BE2C (cell line): ENCODE measurements at regions not wholly inside any gene's neighbourhood (a gene's known extent, or its start where the extent isn't known, plus 50 kb on each side); places are given as distances from the start of the nearest gene placed in this dataset.

ENCODE experiments used
- DNase-seq: peaks from one replicate; pipeline ENCODE4 v3.0.0-alpha.2; 2020
- H3K27me3 ChIP-seq: fragments of 250-450 bp; sonication (Bioruptor Pico); 2 replicates; pipeline ENCODE4 v1.5.1; 2020; ENCODE audit warnings: mild to moderate bottlenecking
- H3K36me3 ChIP-seq: fragments of 250-450 bp; sonication (Bioruptor Pico); 2 replicates; pipeline ENCODE4 v1.5.1; 2020; ENCODE audit warnings: mild to moderate bottlenecking
- H3K4me1 ChIP-seq: fragments of 250-450 bp; sonication (Bioruptor Pico); 2 replicates; pipeline ENCODE4 v1.5.1; 2020
- H3K4me3 ChIP-seq: 2 replicates; pipeline ENCODE4 v1.5.1; 2011; ENCODE audit warnings: low read depth, low read length
- H3K9me3 ChIP-seq: fragments of 250-450 bp; sonication (Bioruptor Pico); 2 replicates; pipeline ENCODE4 v1.5.1; 2020
- CTCF ChIP-seq: IDR thresholded peaks from 2 replicates; pipeline ENCODE4 v1.5.1; 2012; ENCODE audit warnings: mild to moderate bottlenecking, low read depth, low read length

- H3K4me3 ChIP-seq, result no peak overlapping the region
- no peaks in the 10 kb centered on the region for H3K36me3 ChIP-seq
- DNase-seq, result no peak
- no peak for TF ChIP-seq CTCF
- no peaks in the 10 kb centered on the region for H3K27me3 ChIP-seq
- peaks cover 13% of the 10 kb centered on the region for H3K4me1 ChIP-seq
- H3K9me3 ChIP-seq, result no peaks in the 10 kb centered on the region
Measured at GRCh38 chr11:91788764-91789163, 435.9 kb upstream of the FAT3 start.

DNA sequence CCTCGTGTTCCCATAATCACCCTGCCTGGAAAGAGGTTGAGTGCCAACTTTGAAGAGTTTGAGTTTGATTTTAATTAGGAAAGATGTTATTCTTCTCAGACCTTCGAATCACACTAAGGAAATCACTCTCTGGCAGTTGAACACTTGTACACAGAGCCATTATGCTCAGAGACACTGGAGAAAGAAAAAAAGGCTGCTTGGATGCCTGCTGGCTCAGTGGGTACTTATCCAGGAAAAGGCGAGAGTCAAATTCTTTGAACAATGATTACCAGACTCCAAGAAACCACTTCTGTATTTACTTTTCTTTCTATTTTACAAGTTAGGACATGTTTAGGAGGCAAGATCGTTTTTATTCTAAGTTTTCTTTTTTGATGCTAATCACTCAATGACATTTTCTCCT, 438.5 kb upstream of the FAT3 start:
- H3K27me3 ChIP-seq, result no peaks in the 10 kb centered on the region
- TF ChIP-seq CTCF, result no peak
- H3K36me3 ChIP-seq, result no peaks in the 10 kb centered on the region
- H3K9me3 ChIP-seq, result no peaks in the 10 kb centered on the region
- DNase-seq, result no peak
- peaks cover 17% of the 10 kb centered on the region for H3K4me1 ChIP-seq
- H3K4me3 ChIP-seq, result no peak overlapping the region

GRCh38 chr11:91783173-91783572, 441.4 kb upstream of the FAT3 start:
- no peak for TF ChIP-seq CTCF
- H3K4me1 ChIP-seq, result peaks cover 4% of the 10 kb centered on the region
- no peak for DNase-seq
- no peaks in the 10 kb centered on the region for H3K9me3 ChIP-seq
- H3K36me3 ChIP-seq, result no peaks in the 10 kb centered on the region
- H3K27me3 ChIP-seq, result no peaks in the 10 kb centered on the region
- no peak overlapping the region for H3K4me3 ChIP-seq

GRCh38 chr11:91778758-91779157, 445.9 kb upstream of the FAT3 start:
- H3K27me3 ChIP-seq, result no peaks in the 10 kb centered on the region
- H3K36me3 ChIP-seq, result no peaks in the 10 kb centered on the region
- no peak for DNase-seq
- 0 out of 2 replicates have a peak, but pooled peaks cover 2% of the 10 kb centered on the region for H3K9me3 ChIP-seq
- no peak for TF ChIP-seq CTCF
- H3K4me3 ChIP-seq, result no peak overlapping the region
- H3K4me1 ChIP-seq, result peaks cover 4% of the 10 kb centered on the region

DNA sequence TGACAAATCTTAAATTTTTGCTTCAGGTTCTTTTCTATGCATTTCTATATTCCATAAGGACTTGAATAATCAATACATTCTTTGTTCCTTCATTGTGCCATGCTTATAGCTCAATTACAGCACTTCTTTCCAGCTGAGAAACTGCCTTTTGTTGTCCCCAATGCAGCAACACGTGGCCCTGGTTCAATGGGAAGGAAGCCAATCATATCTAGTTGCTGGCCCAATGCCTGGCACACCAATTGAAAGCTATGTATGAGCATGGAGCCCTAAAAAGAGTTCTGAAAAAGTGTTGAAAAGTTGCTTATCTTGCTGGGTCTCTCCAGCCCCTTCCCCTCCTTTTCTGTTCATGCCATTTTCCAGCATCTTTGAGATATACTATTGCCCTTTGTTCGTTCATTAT, 448.0 kb upstream of the FAT3 start:
- 0 out of 2 replicates have a peak, but pooled peaks cover 2% of the 10 kb centered on the region for H3K9me3 ChIP-seq
- H3K4me3 ChIP-seq, result no peak overlapping the region
- peaks cover 5% of the 10 kb centered on the region; the same call in 1 of the 2 replicates for H3K4me1 ChIP-seq
- TF ChIP-seq CTCF, result no peak
- no peaks in the 10 kb centered on the region for H3K27me3 ChIP-seq
- no peaks in the 10 kb centered on the region for H3K36me3 ChIP-seq
- DNase-seq, result no peak

DNA sequence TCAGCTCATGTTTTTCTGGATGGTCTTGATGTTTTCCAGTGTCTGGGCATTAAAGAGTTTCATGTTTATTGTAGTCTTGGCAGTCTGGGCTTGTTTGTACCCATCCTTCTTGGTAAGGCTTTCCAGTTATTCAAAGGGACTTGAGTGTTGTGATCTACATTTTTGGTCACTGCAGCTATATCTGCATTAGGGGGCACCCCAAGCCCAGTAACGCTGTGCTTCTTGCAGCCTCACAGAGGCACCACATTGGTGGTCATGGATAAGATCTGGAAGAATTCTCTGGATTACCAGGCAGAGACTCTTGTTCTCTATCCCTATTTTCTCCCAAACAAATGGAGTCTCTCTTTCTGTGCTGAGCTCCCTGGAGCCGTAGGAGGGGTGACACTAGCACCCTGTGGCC, 451.5 kb upstream of the FAT3 start:
- peak; percentile 65 for DNase-seq
- Histone ChIP-seq H3K4me1 (peaks cover 4% of the 10 kb centered on the region; the same call in 1 of the 2 replicates), H3K4me3 (no peak overlapping the region), H3K27me3 (no peaks in the 10 kb centered on the region), H3K36me3 (no peaks in the 10 kb centered on the region), H3K9me3 (0 out of 2 replicates have a peak, but pooled peaks cover 2% of the 10 kb centered on the region)
- peak; percentile 73 for TF ChIP-seq CTCF
